ENCODE measurements at regions not wholly inside any gene's neighbourhood (a gene's known extent, or its start where the extent isn't known, plus 50 kb on each side); places are given as distances from the start of the nearest gene placed in this dataset.

DNA sequence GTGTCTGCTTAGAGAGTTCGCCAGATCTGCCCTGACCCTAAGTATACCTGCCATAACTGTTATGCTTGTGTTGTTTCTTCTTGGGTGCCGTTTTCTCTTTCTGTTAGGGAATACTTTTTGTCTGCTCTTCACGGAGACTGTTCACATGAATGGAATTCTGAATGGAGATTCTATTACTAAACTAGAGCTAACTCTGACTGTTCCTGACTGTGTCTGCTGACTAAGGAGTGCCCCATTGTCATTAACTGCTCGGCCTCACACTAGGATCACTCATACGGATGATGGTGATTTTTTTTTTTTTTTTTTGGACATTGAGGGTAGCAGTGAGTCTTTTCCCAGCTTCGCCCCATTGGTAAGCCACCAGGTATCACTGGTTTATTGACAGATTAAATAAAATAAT, 104.8 kb upstream of the SLC8A1 start:
- Histone ChIP-seq H3K4me1 (no peaks in the 10 kb centered on the region), H3K9me3 (no peaks in the 10 kb centered on the region), H3K27me3 (no peaks in the 10 kb centered on the region), H3K4me3 (no peak overlapping the region), H3K27ac (no peak overlapping the region), H3K36me3 (no peaks in the 10 kb centered on the region)
- TF ChIP-seq, protein P1, sequence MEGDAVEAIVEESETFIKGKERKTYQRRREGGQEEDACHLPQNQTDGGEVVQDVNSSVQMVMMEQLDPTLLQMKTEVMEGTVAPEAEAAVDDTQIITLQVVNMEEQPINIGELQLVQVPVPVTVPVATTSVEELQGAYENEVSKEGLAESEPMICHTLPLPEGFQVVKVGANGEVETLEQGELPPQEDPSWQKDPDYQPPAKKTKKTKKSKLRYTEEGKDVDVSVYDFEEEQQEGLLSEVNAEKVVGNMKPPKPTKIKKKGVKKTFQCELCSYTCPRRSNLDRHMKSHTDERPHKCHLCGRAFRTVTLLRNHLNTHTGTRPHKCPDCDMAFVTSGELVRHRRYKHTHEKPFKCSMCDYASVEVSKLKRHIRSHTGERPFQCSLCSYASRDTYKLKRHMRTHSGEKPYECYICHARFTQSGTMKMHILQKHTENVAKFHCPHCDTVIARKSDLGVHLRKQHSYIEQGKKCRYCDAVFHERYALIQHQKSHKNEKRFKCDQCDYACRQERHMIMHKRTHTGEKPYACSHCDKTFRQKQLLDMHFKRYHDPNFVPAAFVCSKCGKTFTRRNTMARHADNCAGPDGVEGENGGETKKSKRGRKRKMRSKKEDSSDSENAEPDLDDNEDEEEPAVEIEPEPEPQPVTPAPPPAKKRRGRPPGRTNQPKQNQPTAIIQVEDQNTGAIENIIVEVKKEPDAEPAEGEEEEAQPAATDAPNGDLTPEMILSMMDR (IDR thresholded peaks at IDR 0.05), result no peak
- intact Hi-C loops (cut with DNase I), result loop anchor here in 2 of 3 donors (10.0 kb wide), 1 partner anchor 642 kb away; no protein-coding TSS in a partner anchor
- no peak for DNase-seq
- ATAC-seq, result no peak
- no peak for FAIRE-seq
- WGBS, 2 donors, result 62 to 74% methylated on average over 6 of the region's 6 CpGs

DNA sequence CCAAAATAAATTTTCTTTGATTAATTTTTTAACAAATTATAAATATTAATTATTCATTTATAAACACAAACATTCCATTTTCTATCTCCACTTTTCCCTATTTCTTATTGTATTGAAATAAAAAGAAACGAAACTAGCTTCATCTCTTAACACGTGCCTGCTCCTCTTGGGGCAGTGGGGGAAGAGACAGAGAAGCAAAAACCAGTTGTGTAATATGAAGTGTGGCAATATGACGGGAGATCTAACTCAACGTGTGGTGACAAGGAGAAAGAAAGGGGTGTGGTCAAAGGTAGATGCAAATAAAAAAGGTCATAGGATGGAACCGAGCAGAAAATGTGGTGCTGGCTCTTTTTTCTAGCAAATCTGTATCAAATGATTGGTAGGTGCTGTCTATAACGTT, 106.9 kb upstream of the SLC8A1 start:
- H3K27ac ChIP-seq, result no peak overlapping the region
- no peaks in the 10 kb centered on the region for H3K36me3 ChIP-seq
- H3K27me3 ChIP-seq, result no peaks in the 10 kb centered on the region
- TF ChIP-seq, protein P1 (IDR thresholded peaks at IDR 0.05), result no peak
- DNase-seq, result no peak
- H3K4me3 ChIP-seq, result no peak overlapping the region
- no peak for ATAC-seq
- FAIRE-seq, result no peak
- no peaks in the 10 kb centered on the region for H3K9me3 ChIP-seq
- intact Hi-C loops (cut with DNase I), result loop anchor here in 2 of 3 donors (10.0 kb wide), 1 partner anchor 644 kb away; no protein-coding TSS in a partner anchor
- H3K4me1 ChIP-seq, result no peaks in the 10 kb centered on the region
- 58 to 77% methylated on average over 6 of the region's 6 CpGs for WGBS, 2 donors

DNA sequence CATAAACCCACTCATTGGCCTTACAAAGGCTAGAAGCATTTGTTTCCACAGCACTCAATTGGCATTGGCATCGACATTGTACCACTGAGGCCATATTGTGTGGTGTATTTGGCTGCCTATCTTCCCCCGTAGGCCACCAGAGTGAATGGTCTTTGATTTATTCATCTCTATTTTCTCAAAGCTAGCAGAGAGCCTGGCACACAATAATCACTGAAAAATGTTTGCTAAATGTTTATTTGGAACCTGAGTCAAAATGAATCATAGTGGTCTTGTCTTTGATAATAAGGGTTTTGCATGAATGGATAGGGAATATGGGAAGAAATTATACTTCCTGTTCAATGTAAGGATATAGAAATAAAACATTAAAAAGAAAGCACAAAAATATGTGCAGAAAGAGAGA, 107.3 kb upstream of the SLC8A1 start:
- WGBS, 2 donors, result 71 to 83% methylated on average over 2 of the region's 2 CpGs

DNA sequence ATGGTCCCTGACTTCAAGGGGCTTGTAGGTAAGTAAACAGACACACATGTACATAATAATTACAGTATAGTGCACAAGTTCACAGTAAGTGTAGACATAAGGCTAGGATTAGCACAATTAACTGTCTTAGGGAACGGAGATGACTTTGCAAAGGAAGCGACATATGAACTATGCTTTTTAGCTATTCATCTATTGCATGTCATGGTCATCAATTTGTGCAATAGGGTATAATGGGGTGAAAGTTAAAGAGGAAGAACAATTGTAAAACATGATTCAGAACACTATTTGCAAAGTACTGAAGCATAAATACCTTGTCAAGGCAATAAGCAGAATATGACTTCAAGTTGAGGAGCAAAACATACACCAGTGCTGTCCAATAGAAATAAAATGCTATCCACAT, 112.3 kb upstream of the SLC8A1 start:
- no peak for DNase-seq
- WGBS, 2 donors, result 32 to 45% methylated on average over 2 of the region's 2 CpGs
- H3K36me3 ChIP-seq, result no peaks in the 10 kb centered on the region
- TF ChIP-seq, protein P1 (IDR thresholded peaks at IDR 0.05), result no peak
- FAIRE-seq, result no peak
- H3K4me3 ChIP-seq, result no peak overlapping the region
- intact Hi-C loops (cut with DNase I), result no loop called here
- no peak for ATAC-seq
- no peaks in the 10 kb centered on the region for H3K27me3 ChIP-seq
- no peak overlapping the region for H3K27ac ChIP-seq
- no peaks in the 10 kb centered on the region for H3K9me3 ChIP-seq
- H3K4me1 ChIP-seq, result no peaks in the 10 kb centered on the region

More for the DNA sequence above, 107.3 kb upstream of the SLC8A1 start:
- DNase-seq (no peak), FAIRE-seq (no peak), ATAC-seq (no peak)
- H3K27ac ChIP-seq, result no peak overlapping the region
- no peak overlapping the region for H3K4me3 ChIP-seq
- no peaks in the 10 kb centered on the region for H3K4me1 ChIP-seq
- TF ChIP-seq, protein P1 (IDR thresholded peaks at IDR 0.05), result no peak
- intact Hi-C loops (cut with DNase I), result loop anchor here in 2 of 3 donors (10.0 kb wide), 1 partner anchor 644 kb away; no protein-coding TSS in a partner anchor
- H3K9me3 ChIP-seq, result no peaks in the 10 kb centered on the region
- H3K27me3 ChIP-seq, result no peaks in the 10 kb centered on the region
- no peaks in the 10 kb centered on the region for H3K36me3 ChIP-seq

DNA sequence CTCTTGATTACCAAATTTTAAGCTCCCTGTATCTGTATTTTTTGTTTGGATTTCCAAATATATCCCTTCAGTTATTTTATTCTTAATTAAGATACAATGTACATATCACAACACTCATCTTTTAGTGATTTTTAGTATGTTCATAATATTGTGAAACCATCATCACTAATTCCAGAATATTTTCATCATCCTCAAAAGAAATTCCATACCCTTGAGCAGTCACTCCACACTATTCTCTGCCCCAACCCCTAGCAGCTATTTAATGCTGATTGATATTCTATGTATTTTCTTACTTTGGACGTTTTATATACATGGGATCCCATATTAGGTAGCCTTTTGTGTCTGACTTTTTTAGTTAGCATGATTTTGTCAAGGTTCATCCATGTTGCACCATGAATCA, 127.4 kb upstream of the SLC8A1 start:
- DNase-seq (no peak), ATAC-seq (no peak), FAIRE-seq (no peak)
- intact Hi-C loops (cut with DNase I), result no loop called here
- 16 to 27% methylated on average over 1 of the region's 1 CpG for WGBS, 2 donors
- H3K9me3 ChIP-seq, result no peaks in the 10 kb centered on the region
- H3K4me3 ChIP-seq, result no peak overlapping the region
- TF ChIP-seq, protein P1 (IDR thresholded peaks at IDR 0.05), result no peak
- no peaks in the 10 kb centered on the region for H3K27me3 ChIP-seq
- no peaks in the 10 kb centered on the region for H3K36me3 ChIP-seq
- no peaks in the 10 kb centered on the region for H3K4me1 ChIP-seq
- no peak overlapping the region for H3K27ac ChIP-seq

All from pancreas (tissue), 10 donors.